ENCODE measurements at regions not wholly inside any gene's neighbourhood (a gene's known extent, or its start where the extent isn't known, plus 50 kb on each side); places are given as distances from the start of the nearest gene placed in this dataset.

GRCh38 chr13:63942372-63942771, 2526.7 kb upstream of the PCDH20 start:
- Histone ChIP-seq H3K4me1 (ENCODE audit: low read length) (no peaks in the 10 kb centered on the region), H3K36me3 (replicated peaks; ENCODE audit: low read depth, low read length) (no peaks in the 10 kb centered on the region), H2AFZ (ENCODE audit: low read depth, low read length) (0 out of 2 replicates have a peak overlapping the region, but pooled peaks have one; percentile 14), H3K27ac (ENCODE audit: low read length) (no peak overlapping the region), H3K79me2 (ENCODE audit: low read length) (no peaks in the 10 kb centered on the region), H3K9ac (ENCODE audit: low read length) (no peak overlapping the region), H3K9me3 (ENCODE audit: insufficient read depth, low read length) (no peaks in the 10 kb centered on the region), H3K27me3 (ENCODE audit: low read depth, low read length) (no peaks in the 10 kb centered on the region), H4K20me1 (ENCODE audit: insufficient read depth, low read length) (no peaks in the 10 kb centered on the region), H3K4me3 (ENCODE audit: low read length) (no peak overlapping the region), H3K4me2 (ENCODE audit: low read length) (no peak overlapping the region)
- TF ChIP-seq EZH2phosphoT487 (IDR thresholded peaks at IDR 0.05; ENCODE audit: low read depth) = no peak
- TF ChIP-seq, protein P1, sequence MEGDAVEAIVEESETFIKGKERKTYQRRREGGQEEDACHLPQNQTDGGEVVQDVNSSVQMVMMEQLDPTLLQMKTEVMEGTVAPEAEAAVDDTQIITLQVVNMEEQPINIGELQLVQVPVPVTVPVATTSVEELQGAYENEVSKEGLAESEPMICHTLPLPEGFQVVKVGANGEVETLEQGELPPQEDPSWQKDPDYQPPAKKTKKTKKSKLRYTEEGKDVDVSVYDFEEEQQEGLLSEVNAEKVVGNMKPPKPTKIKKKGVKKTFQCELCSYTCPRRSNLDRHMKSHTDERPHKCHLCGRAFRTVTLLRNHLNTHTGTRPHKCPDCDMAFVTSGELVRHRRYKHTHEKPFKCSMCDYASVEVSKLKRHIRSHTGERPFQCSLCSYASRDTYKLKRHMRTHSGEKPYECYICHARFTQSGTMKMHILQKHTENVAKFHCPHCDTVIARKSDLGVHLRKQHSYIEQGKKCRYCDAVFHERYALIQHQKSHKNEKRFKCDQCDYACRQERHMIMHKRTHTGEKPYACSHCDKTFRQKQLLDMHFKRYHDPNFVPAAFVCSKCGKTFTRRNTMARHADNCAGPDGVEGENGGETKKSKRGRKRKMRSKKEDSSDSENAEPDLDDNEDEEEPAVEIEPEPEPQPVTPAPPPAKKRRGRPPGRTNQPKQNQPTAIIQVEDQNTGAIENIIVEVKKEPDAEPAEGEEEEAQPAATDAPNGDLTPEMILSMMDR (IDR thresholded peaks at IDR 0.05; ENCODE audit: low read depth, low read length) = no peak

GRCh38 chr13:63938851-63939250, 2523.2 kb upstream of the PCDH20 start:
- H3K9ac ChIP-seq (ENCODE audit: low read length) = no peak overlapping the region
- H3K27me3 ChIP-seq (ENCODE audit: low read depth, low read length) = no peaks in the 10 kb centered on the region
- TF ChIP-seq, protein P1 (IDR thresholded peaks at IDR 0.05; ENCODE audit: low read depth, low read length) = no peak
- TF ChIP-seq EZH2phosphoT487 (IDR thresholded peaks at IDR 0.05; ENCODE audit: low read depth) = no peak
- H3K4me1 ChIP-seq (ENCODE audit: low read length) = no peaks in the 10 kb centered on the region
- H3K4me3 ChIP-seq (ENCODE audit: low read length) = no peak overlapping the region
- H3K79me2 ChIP-seq (ENCODE audit: low read length) = no peaks in the 10 kb centered on the region
- no peaks in the 10 kb centered on the region for H4K20me1 ChIP-seq (ENCODE audit: insufficient read depth, low read length)
- H3K4me2 ChIP-seq (ENCODE audit: low read length) = no peak overlapping the region
- no peaks in the 10 kb centered on the region for H3K36me3 ChIP-seq (replicated peaks; ENCODE audit: low read depth, low read length)
- no peak overlapping the region for H3K27ac ChIP-seq (ENCODE audit: low read length)
- H2AFZ ChIP-seq (ENCODE audit: low read depth, low read length) = no peak overlapping the region
- H3K9me3 ChIP-seq (ENCODE audit: insufficient read depth, low read length) = no peaks in the 10 kb centered on the region

GRCh38 chr13:63910511-63910910, 2494.9 kb upstream of the PCDH20 start:
- no peak overlapping the region for H3K4me2 ChIP-seq (ENCODE audit: low read length)
- H3K27me3 ChIP-seq (ENCODE audit: low read depth, low read length) = no peaks in the 10 kb centered on the region
- H3K9me3 ChIP-seq (ENCODE audit: insufficient read depth, low read length) = no peaks in the 10 kb centered on the region

DNA sequence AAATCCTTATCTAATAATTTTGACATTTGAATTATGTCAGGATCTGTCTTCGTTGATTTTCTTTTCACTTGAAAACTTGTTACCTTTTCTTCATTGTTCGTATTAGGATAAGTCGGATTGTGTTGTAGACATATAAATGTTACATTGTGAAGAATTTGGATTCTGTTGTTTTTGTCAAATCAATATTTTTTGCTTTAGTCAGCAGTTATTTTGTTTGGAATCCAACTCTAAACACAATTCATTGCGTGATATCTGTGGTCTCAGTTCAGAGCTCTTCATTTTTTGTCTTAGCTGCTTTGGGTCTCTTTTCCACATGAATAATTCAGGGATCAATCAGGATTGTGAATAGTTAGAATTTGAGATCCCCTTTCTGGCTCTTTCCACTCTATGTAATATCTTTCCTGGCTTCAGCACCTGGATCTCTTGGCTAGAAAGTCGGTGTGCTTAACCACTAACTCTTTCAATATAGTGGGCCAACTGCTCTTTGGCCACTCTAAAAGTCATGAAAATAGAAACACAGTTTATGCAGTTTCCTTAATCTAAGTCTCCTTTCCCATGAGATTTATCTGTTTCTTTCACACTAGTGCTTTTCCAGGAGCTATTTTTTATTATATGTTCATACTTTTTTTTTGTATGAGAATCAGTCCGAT, 2494.2 kb upstream of the PCDH20 start:
- Histone ChIP-seq H2AFZ (ENCODE audit: low read depth, low read length) (no peak overlapping the region), H3K27ac (ENCODE audit: low read length) (no peak overlapping the region), H3K36me3 (replicated peaks; ENCODE audit: low read depth, low read length) (no peaks in the 10 kb centered on the region), H3K79me2 (ENCODE audit: low read length) (no peaks in the 10 kb centered on the region), H3K4me1 (ENCODE audit: low read length) (no peaks in the 10 kb centered on the region), H3K9ac (ENCODE audit: low read length) (no peak overlapping the region), H3K9me3 (ENCODE audit: insufficient read depth, low read length) (no peaks in the 10 kb centered on the region), H3K4me3 (ENCODE audit: low read length) (no peak overlapping the region), H3K4me2 (ENCODE audit: low read length) (no peak overlapping the region), H3K27me3 (ENCODE audit: low read depth, low read length) (no peaks in the 10 kb centered on the region), H4K20me1 (ENCODE audit: insufficient read depth, low read length) (no peaks in the 10 kb centered on the region)
- TF ChIP-seq, protein P1 (IDR thresholded peaks at IDR 0.05; ENCODE audit: low read depth, low read length) = no peak
- no peak for TF ChIP-seq EZH2phosphoT487 (IDR thresholded peaks at IDR 0.05; ENCODE audit: low read depth)

More at GRCh38 chr13:63910511-63910910, 2494.9 kb upstream of the PCDH20 start:
- Histone ChIP-seq H3K36me3 (replicated peaks; ENCODE audit: low read depth, low read length) (no peaks in the 10 kb centered on the region), H3K4me3 (ENCODE audit: low read length) (no peak overlapping the region), H3K9ac (ENCODE audit: low read length) (no peak overlapping the region), H3K79me2 (ENCODE audit: low read length) (no peaks in the 10 kb centered on the region), H3K4me1 (ENCODE audit: low read length) (no peaks in the 10 kb centered on the region), H4K20me1 (ENCODE audit: insufficient read depth, low read length) (no peaks in the 10 kb centered on the region), H2AFZ (ENCODE audit: low read depth, low read length) (no peak overlapping the region), H3K27ac (ENCODE audit: low read length) (no peak overlapping the region)
- no peak for TF ChIP-seq EZH2phosphoT487 (IDR thresholded peaks at IDR 0.05; ENCODE audit: low read depth)
- TF ChIP-seq, protein P1 (IDR thresholded peaks at IDR 0.05; ENCODE audit: low read depth, low read length) = no peak
